ENCODE measurements at regions not wholly inside any gene's neighbourhood (a gene's known extent, or its start where the extent isn't known, plus 50 kb on each side); places are given as distances from the start of the nearest gene placed in this dataset.

DNA sequence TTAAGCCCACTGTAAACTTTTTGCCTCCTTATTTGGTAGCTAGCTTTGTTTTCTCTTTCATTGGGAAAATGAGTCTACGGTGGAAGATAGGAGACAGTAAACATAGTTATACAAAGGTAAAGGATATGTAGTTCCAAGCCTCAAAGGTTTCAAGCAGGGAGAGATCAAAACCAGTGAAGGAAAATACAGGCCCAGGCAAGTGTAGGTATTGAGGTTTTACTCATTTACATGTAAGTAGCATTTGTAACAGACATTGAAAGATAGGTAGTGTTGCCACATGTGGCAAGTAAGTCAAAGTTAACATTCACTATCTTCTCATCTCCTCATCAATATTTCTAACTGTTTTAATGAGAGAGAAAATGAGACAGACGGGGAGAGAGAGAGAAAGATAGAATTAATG is 136.5 kb downstream of the RTL3 start (continued):
- TF ChIP-seq, protein P1, sequence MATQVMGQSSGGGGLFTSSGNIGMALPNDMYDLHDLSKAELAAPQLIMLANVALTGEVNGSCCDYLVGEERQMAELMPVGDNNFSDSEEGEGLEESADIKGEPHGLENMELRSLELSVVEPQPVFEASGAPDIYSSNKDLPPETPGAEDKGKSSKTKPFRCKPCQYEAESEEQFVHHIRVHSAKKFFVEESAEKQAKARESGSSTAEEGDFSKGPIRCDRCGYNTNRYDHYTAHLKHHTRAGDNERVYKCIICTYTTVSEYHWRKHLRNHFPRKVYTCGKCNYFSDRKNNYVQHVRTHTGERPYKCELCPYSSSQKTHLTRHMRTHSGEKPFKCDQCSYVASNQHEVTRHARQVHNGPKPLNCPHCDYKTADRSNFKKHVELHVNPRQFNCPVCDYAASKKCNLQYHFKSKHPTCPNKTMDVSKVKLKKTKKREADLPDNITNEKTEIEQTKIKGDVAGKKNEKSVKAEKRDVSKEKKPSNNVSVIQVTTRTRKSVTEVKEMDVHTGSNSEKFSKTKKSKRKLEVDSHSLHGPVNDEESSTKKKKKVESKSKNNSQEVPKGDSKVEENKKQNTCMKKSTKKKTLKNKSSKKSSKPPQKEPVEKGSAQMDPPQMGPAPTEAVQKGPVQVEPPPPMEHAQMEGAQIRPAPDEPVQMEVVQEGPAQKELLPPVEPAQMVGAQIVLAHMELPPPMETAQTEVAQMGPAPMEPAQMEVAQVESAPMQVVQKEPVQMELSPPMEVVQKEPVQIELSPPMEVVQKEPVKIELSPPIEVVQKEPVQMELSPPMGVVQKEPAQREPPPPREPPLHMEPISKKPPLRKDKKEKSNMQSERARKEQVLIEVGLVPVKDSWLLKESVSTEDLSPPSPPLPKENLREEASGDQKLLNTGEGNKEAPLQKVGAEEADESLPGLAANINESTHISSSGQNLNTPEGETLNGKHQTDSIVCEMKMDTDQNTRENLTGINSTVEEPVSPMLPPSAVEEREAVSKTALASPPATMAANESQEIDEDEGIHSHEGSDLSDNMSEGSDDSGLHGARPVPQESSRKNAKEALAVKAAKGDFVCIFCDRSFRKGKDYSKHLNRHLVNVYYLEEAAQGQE (IDR thresholded peaks at IDR 0.05; ENCODE audit: low read depth, low read length), result no peak
- TF ChIP-seq POLR2AphosphoS5 (IDR thresholded peaks at IDR 0.05; ENCODE audit: low read depth, low read length) (no peak), GATA2 (CRISPR knock-in tag; IDR thresholded peaks at IDR 0.05) (no peak), NFIC (IDR thresholded peaks at IDR 0.05; ENCODE audit: borderline replicate concordance) (no peak), MEF2A (IDR thresholded peaks at IDR 0.05; ENCODE audit: borderline replicate concordance, low read depth) (no peak)

DNA sequence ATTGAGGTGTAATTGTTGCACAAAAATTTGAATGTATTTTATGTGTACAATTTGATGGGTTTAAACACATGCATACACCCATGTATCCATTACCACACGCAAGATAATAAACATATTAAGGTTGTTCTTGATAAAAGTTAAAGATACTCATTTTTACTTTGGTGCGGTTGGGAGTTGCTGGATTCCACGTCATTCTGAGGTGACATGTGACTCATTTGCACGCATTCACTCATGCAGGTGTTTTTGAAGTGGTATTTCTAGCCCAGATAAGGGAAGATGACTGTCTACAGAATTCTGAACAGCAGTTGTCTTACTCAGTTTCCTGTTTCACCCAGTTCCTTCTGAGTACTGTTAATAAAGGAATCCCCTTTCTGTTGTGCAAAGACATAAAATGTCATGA is 142.0 kb downstream of the RTL3 start:
- no peaks in the 10 kb centered on the region for H3K79me2 ChIP-seq (ENCODE audit: insufficient read depth)
- no peaks in the 10 kb centered on the region for H3K4me1 ChIP-seq (ENCODE audit: control insufficient read depth in 1 of 2, insufficient read depth in 2 of 2, low read depth in 1 of 2, low read length in 1 of 2)
- no peaks in the 10 kb centered on the region for H3K27me3 ChIP-seq (ENCODE audit: insufficient read depth)
- no peak overlapping the region for H3K4me2 ChIP-seq
- no peaks in the 10 kb centered on the region for H3K9me2 ChIP-seq
- 2% methylated on average over 4 of the region's 4 CpGs for WGBS (ENCODE audit: low lambda C conversion rate)
- no peak overlapping the region for H3K27ac ChIP-seq (ENCODE audit: low read depth in 2 of 2, low read length in 1 of 2)
- H3K9ac ChIP-seq, result no peak overlapping the region
- no peak overlapping the region for H3K4me3 ChIP-seq (ENCODE audit: low read depth in 2 of 2, low read length in 1 of 2)
- H3K36me3 ChIP-seq (replicated peaks in 1 of 2; ENCODE audit: control insufficient read depth in 1 of 2, insufficient read depth in 2 of 2, low read length in 1 of 2), result no peaks in the 10 kb centered on the region
- POLR2A ChIA-PET, result no interaction called here
- TF ChIP-seq SIN3A (IDR thresholded peaks at IDR 0.05; ENCODE audit: borderline replicate concordance, low read depth, low read length) (no peak), NRF1 (IDR thresholded peaks at IDR 0.05; ENCODE audit: low read depth, low read length) (no peak), JUND (IDR thresholded peaks at IDR 0.05) (no peak)
- TF ChIP-seq, protein P2, sequence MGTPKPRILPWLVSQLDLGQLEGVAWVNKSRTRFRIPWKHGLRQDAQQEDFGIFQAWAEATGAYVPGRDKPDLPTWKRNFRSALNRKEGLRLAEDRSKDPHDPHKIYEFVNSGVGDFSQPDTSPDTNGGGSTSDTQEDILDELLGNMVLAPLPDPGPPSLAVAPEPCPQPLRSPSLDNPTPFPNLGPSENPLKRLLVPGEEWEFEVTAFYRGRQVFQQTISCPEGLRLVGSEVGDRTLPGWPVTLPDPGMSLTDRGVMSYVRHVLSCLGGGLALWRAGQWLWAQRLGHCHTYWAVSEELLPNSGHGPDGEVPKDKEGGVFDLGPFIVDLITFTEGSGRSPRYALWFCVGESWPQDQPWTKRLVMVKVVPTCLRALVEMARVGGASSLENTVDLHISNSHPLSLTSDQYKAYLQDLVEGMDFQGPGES (IDR thresholded peaks at IDR 0.05; ENCODE audit: low read depth, low read length), result no peak
- TF ChIP-seq, protein P1 (IDR thresholded peaks at IDR 0.05; ENCODE audit: low read depth, low read length), result no peak
- TF ChIP-seq, protein P3, sequence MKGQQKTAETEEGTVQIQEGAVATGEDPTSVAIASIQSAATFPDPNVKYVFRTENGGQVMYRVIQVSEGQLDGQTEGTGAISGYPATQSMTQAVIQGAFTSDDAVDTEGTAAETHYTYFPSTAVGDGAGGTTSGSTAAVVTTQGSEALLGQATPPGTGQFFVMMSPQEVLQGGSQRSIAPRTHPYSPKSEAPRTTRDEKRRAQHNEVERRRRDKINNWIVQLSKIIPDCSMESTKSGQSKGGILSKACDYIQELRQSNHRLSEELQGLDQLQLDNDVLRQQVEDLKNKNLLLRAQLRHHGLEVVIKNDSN (IDR thresholded peaks at IDR 0.05; ENCODE audit: borderline replicate concordance, low read depth), result no peak
- H4K20me1 ChIP-seq (ENCODE audit: insufficient read depth), result no peaks in the 10 kb centered on the region
- H3F3A ChIP-seq (replicated peaks; ENCODE audit: insufficient read depth), result no peaks in the 10 kb centered on the region
- no peak overlapping the region for H2AFZ ChIP-seq (ENCODE audit: low read depth)
- no peak for DNase-seq
- CTCF ChIA-PET, result no interaction called here
- H3K9me3 ChIP-seq, result no peaks in the 10 kb centered on the region

All from SK-N-SH (cell line).